Liver (tissue), 8 donors: ENCODE measurements at regions not wholly inside any gene's neighbourhood (a gene's known extent, or its start where the extent isn't known, plus 50 kb on each side); places are given as distances from the start of the nearest gene placed in this dataset.

ENCODE experiments used
- DNase-seq: peaks from one replicate; pipeline ENCODE4 v3.0.0-alpha.2; 2017; ENCODE audit warnings: low spot score
- H3K27ac ChIP-seq, 2 donors: one replicate each; pipeline ENCODE4 v1.7.0; 2013; ENCODE audit warnings: inconsistent platforms in 2 of 2, low read length in 2 of 2, control low read depth in 1 of 2, low read depth in 1 of 2, mild to moderate bottlenecking in 1 of 2
- H3K27me3 ChIP-seq, 4 donors: one replicate each; pipeline versions ENCODE4 v1.6.1 to v1.7.0; 2013; ENCODE audit warnings: low read length in 3 of 4, inconsistent platforms in 1 of 4, mild to moderate bottlenecking in 1 of 4, moderate library complexity in 1 of 4; ENCODE audit not compliant: control insufficient read depth in 4 of 4, insufficient read depth in 4 of 4
- H3K36me3 ChIP-seq, 4 donors: one replicate each; pipeline versions ENCODE4 v1.6.1 to v1.7.0; 2013; ENCODE audit warnings: low read length in 3 of 4, mild to moderate bottlenecking in 3 of 4, low read depth in 1 of 4, moderate library complexity in 1 of 4; ENCODE audit not compliant: control insufficient read depth in 4 of 4, insufficient read depth in 3 of 4
- H3K4me1 ChIP-seq, 4 donors: one replicate each; pipeline versions ENCODE4 v1.6.1 to v1.7.0; 2013; ENCODE audit warnings: low read length in 3 of 4, mild to moderate bottlenecking in 3 of 4, moderate library complexity in 1 of 4; ENCODE audit not compliant: control insufficient read depth in 4 of 4, insufficient read depth in 4 of 4
- H3K4me3 ChIP-seq, 3 donors: one replicate each; pipeline versions ENCODE4 v1.6.1 to v1.7.0; 2013; ENCODE audit warnings: low read length in 3 of 3, control low read depth in 1 of 3, low read depth in 1 of 3, mild to moderate bottlenecking in 1 of 3
- H3K9ac ChIP-seq, 2 donors: one replicate each; pipeline ENCODE4 v1.7.0; 2013; ENCODE audit warnings: low read length in 2 of 2, mild to moderate bottlenecking in 2 of 2, moderate library complexity in 2 of 2, control low read depth in 1 of 2, low read depth in 1 of 2
- H3K9me3 ChIP-seq, 4 donors: one replicate each; pipeline versions ENCODE4 v1.6.1 to v1.7.0; 2013; ENCODE audit warnings: low read length in 3 of 4; ENCODE audit not compliant: control insufficient read depth in 4 of 4
- FOXA1 ChIP-seq: IDR thresholded peaks from 2 replicates; pipeline ENCODE4 v1.6.1; 2016; ENCODE audit warnings: antibody characterized with exemption
- FOXA2 ChIP-seq: IDR thresholded peaks from 2 replicates; pipeline ENCODE4 v1.6.1; 2016; ENCODE audit warnings: antibody characterized with exemption
- HNF4A ChIP-seq, 2 donors: conservative IDR thresholded peaks; 2 replicates each; pipeline ENCODE4 v1.6.1; 2016; ENCODE audit warnings: antibody characterized with exemption in 2 of 2, mild to moderate bottlenecking in 2 of 2
- MAX ChIP-seq: IDR thresholded peaks from 2 replicates; pipeline ENCODE4 v1.6.1; 2016; ENCODE audit warnings: antibody characterized with exemption
- RAD21 ChIP-seq, 2 donors: IDR thresholded peaks; 2 replicates each; pipeline ENCODE4 v1.6.1; 2016; ENCODE audit warnings: antibody characterized with exemption in 2 of 2, mild to moderate bottlenecking in 2 of 2
- SP1 ChIP-seq: IDR thresholded peaks from 2 replicates; pipeline ENCODE4 v1.6.1; 2018; ENCODE audit warnings: antibody characterized with exemption, mild to moderate bottlenecking
- TAF1 ChIP-seq: conservative IDR thresholded peaks from 2 replicates; pipeline ENCODE4 v1.6.1; 2016; ENCODE audit warnings: antibody characterized with exemption, mild to moderate bottlenecking
- WGBS: extraction: QIAGEN DNeasy Blood & Tissue Kit; methylation state at CpG from one replicate; pipeline ENCODE4 v1.1.7; 2013; 5-methylcytosine and 5-hydroxymethylcytosine counted together
- TF ChIP-seq, protein P1 (sequence below): IDR thresholded peaks from 2 replicates; pipeline ENCODE4 v1.6.1; 2016; ENCODE audit warnings: antibody characterized with exemption
- TF ChIP-seq, protein P2 (sequence below): IDR thresholded peaks from 2 replicates; pipeline ENCODE4 v1.6.1; 2016; ENCODE audit warnings: antibody characterized with exemption
- TF ChIP-seq, protein P3 (sequence below): fragments of 150-350 bp; IDR thresholded peaks from 2 replicates; pipeline ENCODE4 v1.5.1; 2017; ENCODE audit warnings: improper control_type of control experiment, low read depth, low read length; ENCODE audit not compliant: missing input control
- donor health status: healthy.
- donor health status: healthy.
- donor health status: healthy.
- donor health status: healthy.
- donor health status: healthy.

DNA sequence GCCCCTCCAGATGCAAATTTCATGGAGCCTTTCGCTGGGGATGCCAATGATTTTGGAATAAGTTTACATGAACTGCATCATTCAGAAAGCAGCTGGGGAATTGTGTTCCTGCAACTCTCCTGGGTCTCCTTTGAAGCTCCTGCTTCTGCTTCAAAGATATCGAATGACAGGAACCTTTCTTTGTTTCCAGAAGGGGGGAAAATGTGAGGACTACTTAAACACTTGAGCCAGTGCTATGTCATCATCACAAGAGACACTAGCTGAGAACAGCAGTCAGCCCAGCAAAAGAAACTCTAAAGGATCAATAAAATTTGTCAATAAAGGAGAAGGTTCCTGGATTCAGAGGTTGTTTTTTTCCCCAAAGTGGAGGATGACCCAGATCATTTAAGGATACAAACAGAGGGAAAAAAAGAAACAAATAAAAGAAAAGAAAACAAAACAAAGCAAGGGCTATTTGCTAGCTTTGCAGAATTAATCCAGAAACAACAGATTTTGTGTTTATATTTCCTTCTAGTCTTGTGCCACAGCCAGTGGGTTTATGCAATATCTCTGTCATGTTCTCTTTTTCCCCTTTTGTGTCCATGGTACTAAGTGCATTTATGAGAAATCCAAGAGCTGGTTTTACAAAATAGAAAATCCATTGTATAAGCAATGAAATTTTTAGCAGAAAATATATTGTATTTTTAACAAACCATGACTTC, 463.7 kb downstream of the CDH2 start:
- 53% methylated on average over 2 of the region's 2 CpGs for WGBS

DNA sequence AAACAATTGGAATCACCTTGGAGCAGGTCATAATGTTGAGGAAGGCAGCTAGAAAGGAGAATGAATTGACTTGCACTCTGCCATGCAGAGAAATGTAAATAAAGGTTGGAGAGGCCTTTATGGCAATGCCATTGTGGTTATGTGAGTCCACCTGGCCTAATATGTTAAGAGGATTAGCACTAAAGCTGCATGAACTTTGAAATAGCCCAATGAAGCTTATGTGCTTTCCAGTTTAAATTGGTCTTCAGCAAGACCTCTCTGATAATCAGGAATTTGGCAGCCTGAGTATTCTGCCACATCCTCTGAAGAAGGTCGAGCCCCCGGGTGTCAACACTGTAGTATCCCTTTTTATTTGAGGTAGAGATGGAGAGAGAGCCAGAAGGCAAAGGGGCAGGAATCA, 464.9 kb downstream of the CDH2 start:
- Histone ChIP-seq H3K9me3 (no peaks in the 10 kb centered on the region), H3K36me3 (no peaks in the 10 kb centered on the region), H3K4me1 (peaks cover 6 to 12% (median 7%) of the 10 kb centered on the region in 4 donors), H3K4me3 (no peak overlapping the region), H3K27me3 (no peaks in the 10 kb centered on the region), H3K27ac (no peak overlapping the region), H3K9ac (no peak overlapping the region)
- 54% methylated on average over 2 of the region's 2 CpGs for WGBS
- TF ChIP-seq FOXA1 = no peak
- TF ChIP-seq SP1 = no peak
- no peak for DNase-seq

More for the DNA sequence above, 463.7 kb downstream of the CDH2 start:
- Histone ChIP-seq H3K27me3 (no peaks in the 10 kb centered on the region), H3K27ac (no peak overlapping the region), H3K9ac (no peak overlapping the region), H3K4me1 (peaks cover 7 to 12% (median 8%) of the 10 kb centered on the region in 4 donors), H3K9me3 (no peaks in the 10 kb centered on the region), H3K36me3 (no peaks in the 10 kb centered on the region), H3K4me3 (no peak overlapping the region)
- peak in 1 of 2 donors; percentile 43 for TF ChIP-seq HNF4A (conservative IDR thresholded peaks at IDR 0.05)
- TF ChIP-seq, protein P1, sequence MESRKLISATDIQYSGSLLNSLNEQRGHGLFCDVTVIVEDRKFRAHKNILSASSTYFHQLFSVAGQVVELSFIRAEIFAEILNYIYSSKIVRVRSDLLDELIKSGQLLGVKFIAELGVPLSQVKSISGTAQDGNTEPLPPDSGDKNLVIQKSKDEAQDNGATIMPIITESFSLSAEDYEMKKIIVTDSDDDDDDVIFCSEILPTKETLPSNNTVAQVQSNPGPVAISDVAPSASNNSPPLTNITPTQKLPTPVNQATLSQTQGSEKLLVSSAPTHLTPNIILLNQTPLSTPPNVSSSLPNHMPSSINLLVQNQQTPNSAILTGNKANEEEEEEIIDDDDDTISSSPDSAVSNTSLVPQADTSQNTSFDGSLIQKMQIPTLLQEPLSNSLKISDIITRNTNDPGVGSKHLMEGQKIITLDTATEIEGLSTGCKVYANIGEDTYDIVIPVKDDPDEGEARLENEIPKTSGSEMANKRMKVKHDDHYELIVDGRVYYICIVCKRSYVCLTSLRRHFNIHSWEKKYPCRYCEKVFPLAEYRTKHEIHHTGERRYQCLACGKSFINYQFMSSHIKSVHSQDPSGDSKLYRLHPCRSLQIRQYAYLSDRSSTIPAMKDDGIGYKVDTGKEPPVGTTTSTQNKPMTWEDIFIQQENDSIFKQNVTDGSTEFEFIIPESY = no peak
- TF ChIP-seq FOXA2 = peak; percentile 16
- TF ChIP-seq, protein P2, sequence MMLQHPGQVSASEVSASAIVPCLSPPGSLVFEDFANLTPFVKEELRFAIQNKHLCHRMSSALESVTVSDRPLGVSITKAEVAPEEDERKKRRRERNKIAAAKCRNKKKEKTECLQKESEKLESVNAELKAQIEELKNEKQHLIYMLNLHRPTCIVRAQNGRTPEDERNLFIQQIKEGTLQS = peak; percentile 8
- TF ChIP-seq, protein P3, sequence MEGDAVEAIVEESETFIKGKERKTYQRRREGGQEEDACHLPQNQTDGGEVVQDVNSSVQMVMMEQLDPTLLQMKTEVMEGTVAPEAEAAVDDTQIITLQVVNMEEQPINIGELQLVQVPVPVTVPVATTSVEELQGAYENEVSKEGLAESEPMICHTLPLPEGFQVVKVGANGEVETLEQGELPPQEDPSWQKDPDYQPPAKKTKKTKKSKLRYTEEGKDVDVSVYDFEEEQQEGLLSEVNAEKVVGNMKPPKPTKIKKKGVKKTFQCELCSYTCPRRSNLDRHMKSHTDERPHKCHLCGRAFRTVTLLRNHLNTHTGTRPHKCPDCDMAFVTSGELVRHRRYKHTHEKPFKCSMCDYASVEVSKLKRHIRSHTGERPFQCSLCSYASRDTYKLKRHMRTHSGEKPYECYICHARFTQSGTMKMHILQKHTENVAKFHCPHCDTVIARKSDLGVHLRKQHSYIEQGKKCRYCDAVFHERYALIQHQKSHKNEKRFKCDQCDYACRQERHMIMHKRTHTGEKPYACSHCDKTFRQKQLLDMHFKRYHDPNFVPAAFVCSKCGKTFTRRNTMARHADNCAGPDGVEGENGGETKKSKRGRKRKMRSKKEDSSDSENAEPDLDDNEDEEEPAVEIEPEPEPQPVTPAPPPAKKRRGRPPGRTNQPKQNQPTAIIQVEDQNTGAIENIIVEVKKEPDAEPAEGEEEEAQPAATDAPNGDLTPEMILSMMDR = no peak
- TF ChIP-seq TAF1 = no peak
- DNase-seq = no peak

- DNase-seq = no peak
- H3K9me3 ChIP-seq = no peaks in the 10 kb centered on the region
- no peak overlapping the region for H3K9ac ChIP-seq
- H3K4me1 ChIP-seq = peaks cover 6 to 12% (median 7%) of the 10 kb centered on the region in 4 donors
- no peaks in the 10 kb centered on the region for H3K27me3 ChIP-seq
- H3K27ac ChIP-seq = no peak overlapping the region
- H3K4me3 ChIP-seq = no peak overlapping the region
- TF ChIP-seq RAD21 (IDR thresholded peaks at IDR 0.05) = no peak
- TF ChIP-seq, protein P3 = no peak
- TF ChIP-seq MAX = no peak
- no peaks in the 10 kb centered on the region for H3K36me3 ChIP-seq
Measured at GRCh38 chr18:27711382-27711781, 465.5 kb downstream of the CDH2 start.
